Tibial nerve (tissue), 4 donors: ENCODE measurements at regions not wholly inside any gene's neighbourhood (a gene's known extent, or its start where the extent isn't known, plus 50 kb on each side); places are given as distances from the start of the nearest gene placed in this dataset.
A peak's percentile ranks its signal among the peaks of the same experiment; 100 is the strongest.

ENCODE experiments used
- DNase-seq, 2 donors: peaks; one replicate each; pipeline ENCODE4 v3.0.0-alpha.2; 2019; ENCODE audit warnings: low spot score in 2 of 2
- H3K27ac ChIP-seq, 4 donors: fragments of 200-600 bp; sonication (generic) in 3 of 4; one replicate each; pipeline ENCODE4 v1.5.1; 2017 to 2019; ENCODE audit warnings: mild to moderate bottlenecking in 1 of 4
- H3K27me3 ChIP-seq, 2 donors: fragments of 200-600 bp; sonication (generic) in 1 of 2; one replicate each; pipeline versions ENCODE4 v1.5.1 to v1.6.0; 2017 to 2019
- H3K36me3 ChIP-seq, 3 donors: fragments of 200-600 bp; sonication (generic); one replicate each; pipeline ENCODE4 v1.5.1; 2018 to 2019
- H3K4me1 ChIP-seq, 4 donors: fragments of 200-600 bp; sonication (generic) in 3 of 4; one replicate each; pipeline ENCODE4 v1.5.1; 2017 to 2019
- H3K4me3 ChIP-seq, 4 donors: fragments of 200-600 bp; sonication (generic) in 3 of 4; one replicate each; pipeline ENCODE4 v1.5.1; 2017 to 2019; ENCODE audit warnings: mild to moderate bottlenecking in 1 of 4, moderate library complexity in 1 of 4
- H3K9me3 ChIP-seq, 4 donors: fragments of 200-600 bp; sonication (generic) in 3 of 4; one replicate each; pipeline ENCODE4 v1.5.1; 2017 to 2019
- CTCF ChIP-seq, 5 experiments: fragments of 200-600 bp in 3 of 5; fragments of 450-650 bp in 2 of 5; sonication (generic) in 3 of 5; IDR thresholded peaks; one replicate each; pipeline ENCODE4 v1.5.1; 2016 to 2019; ENCODE audit warnings: antibody characterized with exemption in 5 of 5, mild to moderate bottlenecking in 3 of 5, moderate library complexity in 2 of 5
- EP300 ChIP-seq, 2 donors: sonication (generic); formaldehyde crosslinking; IDR thresholded peaks; one replicate each; pipeline ENCODE4 v1.6.1; 2017; ENCODE audit warnings: antibody characterized with exemption in 2 of 2, mild to moderate bottlenecking in 1 of 2
- POLR2A ChIP-seq, 2 donors: fragments of 450-650 bp; IDR thresholded peaks; one replicate each; pipeline ENCODE4 v1.6.1; 2017; ENCODE audit warnings: antibody characterized with exemption in 2 of 2, mild to moderate bottlenecking in 2 of 2, moderate library complexity in 2 of 2
- WGBS, 2 donors: methylation state at CpG; one replicate each; pipeline ENCODE4 v1.1.5; 2018; 5-methylcytosine and 5-hydroxymethylcytosine counted together

GRCh38 chr18:7452331-7452730 lies 114.8 kb upstream of the PTPRM start:
- Histone ChIP-seq H3K36me3 (no peaks in the 10 kb centered on the region), H3K4me3 (no peak overlapping the region), H3K27me3 (no peaks in the 10 kb centered on the region), H3K4me1 (no peaks in the 10 kb centered on the region), H3K27ac (no peak overlapping the region), H3K9me3 (no peaks in the 10 kb centered on the region)
- TF ChIP-seq CTCF (IDR thresholded peaks at IDR 0.05) (peak in 4 of 5 experiments; percentile 20 to 44 (median 32)), EP300 (IDR thresholded peaks at IDR 0.05) (no peak)
- no peak for DNase-seq
- WGBS, 2 donors = 42 to 45% methylated on average over 6 of the region's 6 CpGs

DNA sequence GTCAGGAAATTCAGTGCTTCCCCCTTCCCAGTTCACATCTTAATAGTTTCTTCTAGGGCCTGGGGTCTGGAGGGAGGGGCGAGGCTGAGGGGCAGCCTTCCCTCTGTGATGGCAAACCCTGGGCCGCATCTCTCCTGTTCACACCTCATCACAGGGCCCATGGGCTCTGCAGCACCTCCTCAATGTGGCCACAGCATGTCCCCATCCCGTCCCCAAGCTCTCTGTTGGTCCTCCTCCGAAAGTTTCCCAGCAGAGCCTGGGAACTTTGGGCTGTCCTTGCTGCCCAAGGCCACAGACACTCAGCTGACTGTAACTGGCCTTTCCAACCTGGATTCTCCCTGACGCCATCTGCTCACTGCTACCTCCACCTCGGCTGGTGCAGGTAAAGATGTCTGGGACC lies 112.7 kb upstream of the PTPRM start:
- no peak for DNase-seq
- 77 to 91% methylated on average over 6 of the region's 6 CpGs for WGBS, 2 donors
- TF ChIP-seq CTCF (IDR thresholded peaks at IDR 0.05) = no peak
- no peak for TF ChIP-seq EP300 (IDR thresholded peaks at IDR 0.05)
- no peak for TF ChIP-seq POLR2A (IDR thresholded peaks at IDR 0.05)
- Histone ChIP-seq H3K36me3 (no peaks in the 10 kb centered on the region), H3K4me3 (no peak overlapping the region), H3K9me3 (no peaks in the 10 kb centered on the region), H3K4me1 (no peaks in the 10 kb centered on the region), H3K27ac (no peak overlapping the region), H3K27me3 (no peaks in the 10 kb centered on the region)

DNA sequence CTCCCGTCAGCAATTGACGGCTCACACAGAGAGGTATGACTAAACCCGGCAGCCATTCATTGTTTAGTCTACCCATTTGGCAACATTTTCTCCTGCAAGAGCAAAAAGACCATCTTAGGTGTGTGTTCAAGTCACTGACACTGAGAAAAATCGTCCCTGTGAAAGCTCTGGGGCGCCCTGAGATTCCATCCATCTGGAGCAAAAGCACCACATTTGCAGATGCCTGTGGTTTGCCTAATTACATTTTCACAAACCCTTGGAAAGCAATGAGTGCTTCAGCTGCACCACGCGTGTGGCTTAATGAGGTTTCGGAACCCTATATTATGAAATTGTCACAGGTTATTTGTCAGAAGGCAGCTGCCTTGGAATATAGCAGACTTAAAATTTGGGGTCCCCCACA lies 110.7 kb upstream of the PTPRM start:
- no peaks in the 10 kb centered on the region for H3K9me3 ChIP-seq
- DNase-seq = no peak
- TF ChIP-seq POLR2A (IDR thresholded peaks at IDR 0.05) (no peak), CTCF (IDR thresholded peaks at IDR 0.05) (no peak), EP300 (IDR thresholded peaks at IDR 0.05) (no peak)
- peaks cover 0 to 10% (median 0%) of the 10 kb centered on the region in 4 donors for H3K4me1 ChIP-seq
- H3K4me3 ChIP-seq = no peak overlapping the region
- H3K36me3 ChIP-seq = no peaks in the 10 kb centered on the region
- no peaks in the 10 kb centered on the region for H3K27me3 ChIP-seq
- WGBS, 2 donors = 89 to 91% methylated on average over 8 of the region's 8 CpGs
- H3K27ac ChIP-seq = no peak overlapping the region

DNA sequence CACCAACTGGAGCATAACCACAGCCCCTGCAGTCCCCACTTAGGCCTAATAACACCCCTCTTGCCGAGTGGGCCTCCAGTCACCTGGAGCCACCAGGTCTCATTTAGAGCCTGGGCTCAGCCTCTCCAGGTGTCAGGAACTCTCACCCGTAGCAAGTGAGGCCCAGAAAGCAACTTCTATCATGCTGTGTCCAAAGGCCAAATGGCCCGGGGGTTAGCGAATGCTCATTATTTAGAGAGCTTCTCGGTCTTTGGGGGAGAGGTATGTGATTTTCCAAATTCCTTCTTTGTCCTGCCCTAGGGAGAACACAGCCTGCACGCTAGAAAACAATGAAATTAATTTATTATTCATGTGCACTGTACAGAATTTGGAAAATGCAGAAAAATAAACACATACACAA lies 109.9 kb upstream of the PTPRM start:
- 43 to 45% methylated on average over 6 of the region's 6 CpGs for WGBS, 2 donors
- no peak for DNase-seq
- H3K4me3 ChIP-seq = no peak overlapping the region
- H3K36me3 ChIP-seq = no peaks in the 10 kb centered on the region
- no peaks in the 10 kb centered on the region for H3K9me3 ChIP-seq
- H3K27me3 ChIP-seq = no peaks in the 10 kb centered on the region
- peaks cover 0 to 12% (median 0%) of the 10 kb centered on the region in 4 donors for H3K4me1 ChIP-seq
- no peak for TF ChIP-seq POLR2A (IDR thresholded peaks at IDR 0.05)
- no peak for TF ChIP-seq EP300 (IDR thresholded peaks at IDR 0.05)
- TF ChIP-seq CTCF (IDR thresholded peaks at IDR 0.05) = no peak
- no peak overlapping the region for H3K27ac ChIP-seq

- 80 to 89% methylated on average over 1 of the region's 1 CpG for WGBS, 2 donors
- peaks cover 0 to 12% (median 0%) of the 10 kb centered on the region in 4 donors for H3K4me1 ChIP-seq
Observed at GRCh38 chr18:7458884-7459283, 108.2 kb upstream of the PTPRM start.

More at GRCh38 chr18:7458884-7459283, 108.2 kb upstream of the PTPRM start:
- Histone ChIP-seq H3K36me3 (no peaks in the 10 kb centered on the region), H3K4me3 (no peak overlapping the region), H3K9me3 (no peaks in the 10 kb centered on the region), H3K27ac (no peak overlapping the region), H3K27me3 (no peaks in the 10 kb centered on the region)
- TF ChIP-seq EP300 (IDR thresholded peaks at IDR 0.05) (no peak), CTCF (IDR thresholded peaks at IDR 0.05) (no peak), POLR2A (IDR thresholded peaks at IDR 0.05) (no peak)
- DNase-seq = no peak
